ENCODE measurements at regions not wholly inside any gene's neighbourhood (a gene's known extent, or its start where the extent isn't known, plus 50 kb on each side); places are given as distances from the start of the nearest gene placed in this dataset.
"Not testable (repeated sequence)": the region's sequence is repeated elsewhere in the genome, so short reads cannot be mapped to it uniquely, and the experiment has no call there.

- Histone ChIP-seq H3K36me3 (no peaks in the 10 kb centered on the region), H3K27ac (no peak overlapping the region), H3K9me3 (no peaks in the 10 kb centered on the region), H3K4me1 (no peaks in the 10 kb centered on the region), H3K4me3 (no peak overlapping the region), H3K27me3 (no peaks in the 10 kb centered on the region)
- ATAC-seq: no peak
- WGBS, 2 donors (ENCODE audit: low coverage in 1 of 2): 74 to 86% methylated on average over 9 of the region's 9 CpGs
- TF ChIP-seq EP300 (IDR thresholded peaks at IDR 0.05): no peak
- no peak for TF ChIP-seq POLR2AphosphoS5 (IDR thresholded peaks at IDR 0.05)
- TF ChIP-seq POLR2A (IDR thresholded peaks at IDR 0.05): no peak
- no peak for TF ChIP-seq CTCF (IDR thresholded peaks at IDR 0.05)
Observed at GRCh38 chr13:74730556-74731331, 596.5 kb upstream of the KLF12 start.

- no peak for ATAC-seq
- H3K36me3 ChIP-seq: no peaks in the 10 kb centered on the region
- H3K27ac ChIP-seq: no peak overlapping the region
- no peaks in the 10 kb centered on the region for H3K4me1 ChIP-seq
- no peak overlapping the region for H3K4me3 ChIP-seq
- no peaks in the 10 kb centered on the region for H3K9me3 ChIP-seq
- no peak for TF ChIP-seq EP300 (IDR thresholded peaks at IDR 0.05)
- TF ChIP-seq CTCF (IDR thresholded peaks at IDR 0.05): no peak
- TF ChIP-seq POLR2A (IDR thresholded peaks at IDR 0.05): no peak
- TF ChIP-seq POLR2AphosphoS5 (IDR thresholded peaks at IDR 0.05): no peak
- WGBS, 2 donors (ENCODE audit: low coverage in 1 of 2): 71 to 100% methylated on average over 1 of the region's 1 CpG
- H3K27me3 ChIP-seq: no peaks in the 10 kb centered on the region
Observed at GRCh38 chr13:74726206-74726605, 592.0 kb upstream of the KLF12 start.

GRCh38 chr13:74718232-74718842, 584.1 kb upstream of the KLF12 start:
- no CpG with 5 or more reads among the region's 31 CpGs for WGBS, 2 donors (ENCODE audit: low coverage in 1 of 2)
- H3K36me3 ChIP-seq: not testable (repeated sequence)

GRCh38 chr13:74715718-74716117, 581.5 kb upstream of the KLF12 start:
- TF ChIP-seq POLR2AphosphoS5 (IDR thresholded peaks at IDR 0.05) (no peak), CTCF (IDR thresholded peaks at IDR 0.05) (no peak), POLR2A (IDR thresholded peaks at IDR 0.05) (no peak), EP300 (IDR thresholded peaks at IDR 0.05) (no peak)
- Histone ChIP-seq H3K9me3 (peaks cover 0 to 7% (median 0%) of the 10 kb centered on the region in 3 donors), H3K4me3 (no peak overlapping the region), H3K27ac (no peak overlapping the region), H3K27me3 (no peaks in the 10 kb centered on the region), H3K4me1 (no peaks in the 10 kb centered on the region), H3K36me3 (no peaks in the 10 kb centered on the region)
- 86 to 92% methylated on average over 1 to 2 of the region's 2 CpGs for WGBS, 2 donors (ENCODE audit: low coverage in 1 of 2)
- ATAC-seq: no peak

More at GRCh38 chr13:74718232-74718842, 584.1 kb upstream of the KLF12 start:
- not testable (repeated sequence) for H3K27ac ChIP-seq, H3K27me3 ChIP-seq, H3K4me1 ChIP-seq, ATAC-seq, H3K4me3 ChIP-seq, H3K9me3 ChIP-seq

- Histone ChIP-seq H3K9me3 (no peaks in the 10 kb centered on the region), H3K4me1 (no peaks in the 10 kb centered on the region)
- no peak for ATAC-seq
Observed at GRCh38 chr13:74710006-74710405, 575.8 kb upstream of the KLF12 start.

More at GRCh38 chr13:74710006-74710405, 575.8 kb upstream of the KLF12 start:
- H3K4me3 ChIP-seq: no peak overlapping the region
- TF ChIP-seq POLR2A (IDR thresholded peaks at IDR 0.05) (no peak), CTCF (IDR thresholded peaks at IDR 0.05) (no peak), EP300 (IDR thresholded peaks at IDR 0.05) (no peak)
- H3K27me3 ChIP-seq: no peaks in the 10 kb centered on the region
- no peak overlapping the region for H3K27ac ChIP-seq
- no peaks in the 10 kb centered on the region for H3K36me3 ChIP-seq

All from gastroesophageal sphincter (tissue), 4 donors.